CD8-positive, alpha-beta memory T cell (primary cell): ENCODE measurements at regions not wholly inside any gene's neighbourhood (a gene's known extent, or its start where the extent isn't known, plus 50 kb on each side); places are given as distances from the start of the nearest gene placed in this dataset.
"Not testable (repeated sequence)": the region's sequence is repeated elsewhere in the genome, so short reads cannot be mapped to it uniquely, and the experiment has no call there.

Source experiments
- CTCF ChIA-PET: fragments of 350-600 bp; sonication (Branson Sonifier 250); formaldehyde crosslinking; loops from one replicate; lab custom pipeline; 2021; ENCODE audit warnings: antibody characterized with exemption; lab: Charles Lee
- POLR2A ChIA-PET: fragments of 350-600 bp; sonication (Branson Sonifier 250); formaldehyde crosslinking; loops from one replicate; lab custom pipeline; 2021; ENCODE audit warnings: antibody characterized with exemption; lab: Charles Lee
- DNase-seq, 5 donors: peaks; one replicate each; pipeline versions ENCODE4 v3.0.0 to v3.0.0-alpha.2; 2020 to 2022; ENCODE audit warnings: mixed read lengths in 1 of 5
- H3K27ac ChIP-seq: one replicate; pipeline ENCODE4 v1.7.0; 2013; ENCODE audit warnings: low read depth, mild to moderate bottlenecking, low read length, moderate library complexity
- H3K27me3 ChIP-seq: 2 replicates; pipeline ENCODE4 v1.7.0; 2013; ENCODE audit warnings: low read length, mild to moderate bottlenecking; ENCODE audit not compliant: insufficient read depth, poor library complexity, severe bottlenecking
- H3K36me3 ChIP-seq: 2 replicates; pipeline ENCODE4 v1.7.0; 2013; ENCODE audit warnings: mild to moderate bottlenecking, low read length, moderate library complexity; ENCODE audit not compliant: insufficient read depth
- H3K4me1 ChIP-seq: 2 replicates; pipeline ENCODE4 v1.7.0; 2013; ENCODE audit warnings: mild to moderate bottlenecking, low read length, moderate library complexity; ENCODE audit not compliant: insufficient read depth
- H3K4me3 ChIP-seq: 2 replicates; pipeline ENCODE4 v1.7.0; 2013; ENCODE audit warnings: mild to moderate bottlenecking, low read length
- H3K9me3 ChIP-seq: 2 replicates; pipeline ENCODE4 v1.7.0; 2013; ENCODE audit warnings: mild to moderate bottlenecking, low read length
- H3K27ac Mint-ChIP-seq, 8 donors: one replicate each; pipeline ENCODE4 v1.8.0; 2020 to 2021; ENCODE audit warnings: mixed read lengths in 8 of 8, mild to moderate bottlenecking in 6 of 8, inconsistent platforms in 3 of 8, moderate library complexity in 3 of 8
- H3K27me3 Mint-ChIP-seq, 2 donors: one replicate each; pipeline ENCODE4 v1.8.0; 2020 to 2021; ENCODE audit warnings: mixed read lengths in 2 of 2, mild to moderate bottlenecking in 1 of 2, moderate library complexity in 1 of 2
- H3K36me3 Mint-ChIP-seq, 3 donors: one replicate each; pipeline ENCODE4 v1.8.0; 2020 to 2021; ENCODE audit warnings: mixed read lengths in 3 of 3, inconsistent platforms in 1 of 3, mild to moderate bottlenecking in 1 of 3
- H3K4me1 Mint-ChIP-seq, 3 donors: one replicate each; pipeline ENCODE4 v1.8.0; 2020 to 2021; ENCODE audit warnings: mixed read lengths in 3 of 3, inconsistent platforms in 1 of 3, mild to moderate bottlenecking in 1 of 3
- H3K4me3 Mint-ChIP-seq, 7 donors: one replicate each; pipeline ENCODE4 v1.8.0; 2020 to 2021; ENCODE audit warnings: mixed read lengths in 7 of 7, mild to moderate bottlenecking in 6 of 7, moderate library complexity in 4 of 7, inconsistent platforms in 2 of 7
- H3K9me3 Mint-ChIP-seq, 5 donors: one replicate each; pipeline ENCODE4 v1.8.0; 2020 to 2022; ENCODE audit warnings: mixed read lengths in 5 of 5, mild to moderate bottlenecking in 3 of 5, moderate library complexity in 2 of 5, inconsistent platforms in 1 of 5

DNA sequence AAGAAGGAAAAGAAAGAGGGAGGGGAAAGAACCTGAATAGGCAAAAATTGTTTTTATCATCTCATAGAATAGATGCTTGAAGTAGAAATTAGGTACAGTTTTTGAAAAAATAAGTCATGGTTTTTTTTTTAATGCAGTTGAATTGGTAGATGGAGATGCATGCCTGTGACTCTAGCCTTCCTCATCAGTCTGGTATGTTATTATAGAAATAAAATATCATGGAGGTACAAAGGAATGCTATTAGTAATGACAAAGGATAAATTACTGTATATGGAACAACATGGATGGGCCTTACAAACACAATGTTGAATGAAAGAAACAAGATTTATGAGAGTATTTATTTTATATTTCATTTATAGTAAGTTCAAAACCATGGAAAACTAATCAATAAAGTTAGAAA is 162.4 kb upstream of the GALNT15 start:
- Histone ChIP-seq H3K9me3 (no peaks in the 10 kb centered on the region), H3K27me3 (no peaks in the 10 kb centered on the region), H3K27ac (no peak overlapping the region), H3K4me1 (no peaks in the 10 kb centered on the region), H3K36me3 (no peaks in the 10 kb centered on the region), H3K4me3 (no peak overlapping the region)
- Mint-ChIP-seq H3K4me1 (no peaks in the 10 kb centered on the region), H3K36me3 (no peaks in the 10 kb centered on the region), H3K27ac (no peak overlapping the region), H3K27me3 (peaks cover 6 to 20% of the 10 kb centered on the region in 2 donors), H3K9me3 (peaks cover 0 to 5% (median 4%) of the 10 kb centered on the region in 5 donors), H3K4me3 (no peak overlapping the region)
- ChIA-PET CTCF (no interaction called here), POLR2A (no interaction called here)
- no peak for DNase-seq

DNA sequence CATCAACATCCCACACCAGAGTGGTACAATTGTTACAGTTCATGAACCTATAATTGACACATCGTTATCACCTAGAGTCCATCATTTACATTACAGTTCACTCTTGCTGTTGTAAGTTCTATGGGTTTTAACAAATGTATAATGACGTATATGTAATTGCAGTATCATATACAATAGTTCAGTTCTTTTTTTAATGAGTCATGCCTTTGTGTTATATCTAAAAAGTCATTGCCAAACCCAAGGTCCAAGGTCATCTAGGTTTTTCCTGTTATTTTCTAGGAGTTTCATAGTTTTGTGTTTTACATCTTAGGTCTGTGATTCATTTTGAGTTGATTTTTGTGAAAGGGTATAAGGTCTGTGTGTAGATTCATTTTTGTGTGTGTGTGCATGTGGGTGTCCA is 160.9 kb upstream of the GALNT15 start:
- no peak overlapping the region for H3K27ac Mint-ChIP-seq
- Histone ChIP-seq H3K4me3 (no peak overlapping the region), H3K36me3 (no peaks in the 10 kb centered on the region), H3K4me1 (no peaks in the 10 kb centered on the region), H3K27me3 (no peaks in the 10 kb centered on the region), H3K27ac (no peak overlapping the region), H3K9me3 (no peaks in the 10 kb centered on the region)
- DNase-seq, result no peak
- H3K9me3 Mint-ChIP-seq, result no peaks in the 10 kb centered on the region
- no peak overlapping the region for H3K4me3 Mint-ChIP-seq
- ChIA-PET CTCF (no interaction called here), POLR2A (no interaction called here)
- no peaks in the 10 kb centered on the region for H3K4me1 Mint-ChIP-seq
- H3K36me3 Mint-ChIP-seq, result no peaks in the 10 kb centered on the region
- peaks cover 11 to 13% of the 10 kb centered on the region in 2 donors for H3K27me3 Mint-ChIP-seq

GRCh38 chr3:16021801-16022200 is 152.7 kb upstream of the GALNT15 start:
- H3K27ac Mint-ChIP-seq, result peak overlapping the region in 1 of 8 donors; percentile 59
- H3K4me3 ChIP-seq, H3K9me3 ChIP-seq, H3K4me1 Mint-ChIP-seq, H3K4me3 Mint-ChIP-seq, DNase-seq, H3K36me3 ChIP-seq, H3K9me3 Mint-ChIP-seq, POLR2A ChIA-PET, H3K27ac ChIP-seq, H3K4me1 ChIP-seq, H3K27me3 ChIP-seq, CTCF ChIA-PET, H3K36me3 Mint-ChIP-seq: not testable (repeated sequence)
- peaks cover 13 to 26% of the 10 kb centered on the region in 2 donors for H3K27me3 Mint-ChIP-seq

DNA sequence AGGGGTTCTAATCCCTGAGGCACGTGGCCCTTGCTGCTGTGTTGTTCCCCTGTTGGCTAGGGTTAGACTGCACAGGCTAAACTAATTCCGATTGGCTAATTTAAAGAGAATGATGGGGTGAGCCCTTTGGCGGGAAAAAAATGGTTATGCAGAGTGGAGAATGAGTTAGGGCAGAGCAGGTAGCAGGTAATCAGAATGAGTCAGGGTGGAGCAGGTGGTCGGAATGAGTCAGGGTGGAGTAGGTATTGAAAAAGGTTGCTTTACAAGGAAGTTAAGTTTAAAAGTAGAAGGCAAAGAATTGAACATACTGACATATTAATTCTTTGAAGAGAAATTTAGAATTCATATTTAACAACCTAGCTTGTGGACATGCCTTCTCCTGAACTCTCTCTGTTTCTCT is 150.6 kb upstream of the GALNT15 start:
- CTCF ChIA-PET, H3K9me3 Mint-ChIP-seq, H3K4me3 ChIP-seq, H3K4me1 ChIP-seq, H3K27me3 ChIP-seq, H3K4me3 Mint-ChIP-seq, POLR2A ChIA-PET, H3K9me3 ChIP-seq, DNase-seq, H3K36me3 Mint-ChIP-seq, H3K36me3 ChIP-seq, H3K4me1 Mint-ChIP-seq, H3K27ac ChIP-seq: not testable (repeated sequence)
- Mint-ChIP-seq H3K27me3 (peaks cover 8 to 31% of the 10 kb centered on the region in 2 donors), H3K27ac (peak overlapping the region in 1 of 8 donors; percentile 47)

DNA sequence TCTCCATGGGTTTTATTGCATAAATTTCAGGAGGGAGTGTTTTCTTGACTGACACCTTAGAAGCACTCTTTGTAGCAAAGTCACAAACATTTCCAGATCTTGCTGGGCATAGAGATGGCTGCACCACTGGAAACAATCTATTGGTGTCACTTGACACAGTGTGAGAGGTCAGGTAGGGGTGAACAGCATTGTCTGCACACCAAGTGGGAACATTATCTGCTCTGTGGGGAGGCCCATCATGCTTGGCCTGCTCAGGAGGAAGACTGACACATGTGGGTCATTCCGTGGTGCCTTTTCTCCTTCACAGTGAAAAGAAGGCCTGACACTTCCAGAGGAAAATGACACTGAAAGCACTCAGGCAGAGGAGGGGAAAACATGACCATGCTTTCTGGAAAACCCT is 149.9 kb upstream of the GALNT15 start:
- DNase-seq, result no peak
- Histone ChIP-seq H3K4me3 (no peak overlapping the region), H3K27ac (no peak overlapping the region), H3K27me3 (no peaks in the 10 kb centered on the region), H3K9me3 (no peaks in the 10 kb centered on the region), H3K36me3 (no peaks in the 10 kb centered on the region), H3K4me1 (no peaks in the 10 kb centered on the region)
- Mint-ChIP-seq H3K4me1 (no peaks in the 10 kb centered on the region), H3K9me3 (peaks cover 0 to 4% (median 0%) of the 10 kb centered on the region in 5 donors), H3K27ac (no peak overlapping the region), H3K4me3 (no peak overlapping the region), H3K27me3 (peaks cover 8 to 29% of the 10 kb centered on the region in 2 donors), H3K36me3 (peaks cover 0 to 1% (median 0%) of the 10 kb centered on the region in 3 donors)
- CTCF ChIA-PET, result no interaction called here
- POLR2A ChIA-PET, result no interaction called here

GRCh38 chr3:16026753-16027152 is 147.7 kb upstream of the GALNT15 start:
- H3K36me3 ChIP-seq, result no peaks in the 10 kb centered on the region
- CTCF ChIA-PET, result no interaction called here
- H3K27ac Mint-ChIP-seq, result no peak overlapping the region

DNA sequence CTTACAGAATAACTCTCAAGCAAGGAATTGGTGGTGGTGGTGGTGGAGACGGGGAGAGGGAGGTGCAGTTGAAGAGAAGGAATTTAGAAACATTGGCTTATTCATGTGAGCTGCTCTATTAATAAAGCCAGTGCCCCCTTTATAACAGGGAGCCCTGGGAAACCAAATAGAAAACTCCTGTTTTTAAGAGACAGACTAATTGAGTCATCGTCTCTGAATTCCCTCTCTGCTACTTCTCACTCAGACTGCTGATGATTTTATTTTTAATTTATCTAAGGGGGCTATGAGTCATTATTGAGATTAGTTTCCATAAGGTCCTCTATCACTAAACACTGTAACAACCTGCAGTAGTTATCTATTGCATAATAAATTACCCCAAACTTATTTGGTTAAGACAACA is 145.9 kb upstream of the GALNT15 start:
- peaks cover 18 to 42% of the 10 kb centered on the region in 2 donors for H3K27me3 Mint-ChIP-seq
- CTCF ChIA-PET, result no interaction called here
- H3K27ac ChIP-seq, result no peak overlapping the region

More at GRCh38 chr3:16026753-16027152, 147.7 kb upstream of the GALNT15 start:
- Histone ChIP-seq H3K27me3 (no peaks in the 10 kb centered on the region), H3K9me3 (no peaks in the 10 kb centered on the region), H3K4me3 (no peak overlapping the region), H3K27ac (no peak overlapping the region), H3K4me1 (no peaks in the 10 kb centered on the region)
- no peak for DNase-seq
- Mint-ChIP-seq H3K9me3 (peaks cover 0 to 4% (median 0%) of the 10 kb centered on the region in 5 donors), H3K36me3 (peaks cover 0 to 1% (median 0%) of the 10 kb centered on the region in 3 donors), H3K27me3 (peaks cover 15 to 46% of the 10 kb centered on the region in 2 donors), H3K4me3 (no peak overlapping the region), H3K4me1 (no peaks in the 10 kb centered on the region)
- POLR2A ChIA-PET, result no interaction called here

GRCh38 chr3:16030342-16030741 is 144.1 kb upstream of the GALNT15 start:
- Histone ChIP-seq H3K36me3 (no peaks in the 10 kb centered on the region), H3K9me3 (no peaks in the 10 kb centered on the region), H3K4me3 (no peak overlapping the region), H3K27ac (no peak overlapping the region), H3K4me1 (no peaks in the 10 kb centered on the region), H3K27me3 (no peaks in the 10 kb centered on the region)
- H3K4me1 Mint-ChIP-seq, result no peaks in the 10 kb centered on the region
- no peaks in the 10 kb centered on the region for H3K9me3 Mint-ChIP-seq
- H3K4me3 Mint-ChIP-seq, result no peak overlapping the region
- DNase-seq, result no peak
- H3K36me3 Mint-ChIP-seq, result peaks cover 0 to 1% (median 0%) of the 10 kb centered on the region in 3 donors
- H3K27ac Mint-ChIP-seq, result no peak overlapping the region
- CTCF ChIA-PET, result no interaction called here
- POLR2A ChIA-PET, result no interaction called here
- peaks cover 18 to 36% of the 10 kb centered on the region in 2 donors for H3K27me3 Mint-ChIP-seq

More for the DNA sequence above, 145.9 kb upstream of the GALNT15 start:
- Histone ChIP-seq H3K27me3 (no peaks in the 10 kb centered on the region), H3K36me3 (no peaks in the 10 kb centered on the region), H3K4me1 (no peaks in the 10 kb centered on the region), H3K9me3 (no peaks in the 10 kb centered on the region), H3K4me3 (no peak overlapping the region)
- peaks cover 0 to 1% (median 0%) of the 10 kb centered on the region in 3 donors for H3K36me3 Mint-ChIP-seq
- H3K27ac Mint-ChIP-seq, result no peak overlapping the region
- H3K4me1 Mint-ChIP-seq, result no peaks in the 10 kb centered on the region
- no peak overlapping the region for H3K4me3 Mint-ChIP-seq
- DNase-seq, result no peak
- POLR2A ChIA-PET, result no interaction called here
- H3K9me3 Mint-ChIP-seq, result peaks cover 0 to 4% (median 0%) of the 10 kb centered on the region in 5 donors

- ChIA-PET CTCF (no interaction called here), POLR2A (no interaction called here)
- Mint-ChIP-seq H3K36me3 (peaks cover 0 to 1% (median 0%) of the 10 kb centered on the region in 3 donors), H3K4me3 (no peak overlapping the region), H3K27ac (no peak overlapping the region), H3K4me1 (no peaks in the 10 kb centered on the region), H3K27me3 (peaks cover 19 to 33% of the 10 kb centered on the region in 2 donors), H3K9me3 (no peaks in the 10 kb centered on the region)
- no peak overlapping the region for H3K27ac ChIP-seq
- H3K36me3 ChIP-seq, result no peaks in the 10 kb centered on the region
- no peaks in the 10 kb centered on the region for H3K9me3 ChIP-seq
- H3K27me3 ChIP-seq, result no peaks in the 10 kb centered on the region
- H3K4me3 ChIP-seq, result no peak overlapping the region
- no peak for DNase-seq
- no peaks in the 10 kb centered on the region for H3K4me1 ChIP-seq
Measured at GRCh38 chr3:16031434-16031833, 143.0 kb upstream of the GALNT15 start.
